Loucy (cell line): ENCODE measurements at regions not wholly inside any gene's neighbourhood (a gene's known extent, or its start where the extent isn't known, plus 50 kb on each side); places are given as distances from the start of the nearest gene placed in this dataset.

Experiments
- EZH2phosphoT487 ChIP-seq: fragments of 200-600 bp; IDR thresholded peaks from 2 replicates; pipeline ENCODE4 v1.6.1; 2018; ENCODE audit warnings: antibody characterized with exemption, mild to moderate bottlenecking, moderate library complexity, borderline replicate concordance
- TF ChIP-seq, protein P1 (sequence below): fragments of 200-600 bp; sonication (generic); conservative IDR thresholded peaks from 2 replicates; pipeline ENCODE4 v1.5.1; 2014; ENCODE audit warnings: mild to moderate bottlenecking, antibody characterized with exemption, low read length

DNA sequence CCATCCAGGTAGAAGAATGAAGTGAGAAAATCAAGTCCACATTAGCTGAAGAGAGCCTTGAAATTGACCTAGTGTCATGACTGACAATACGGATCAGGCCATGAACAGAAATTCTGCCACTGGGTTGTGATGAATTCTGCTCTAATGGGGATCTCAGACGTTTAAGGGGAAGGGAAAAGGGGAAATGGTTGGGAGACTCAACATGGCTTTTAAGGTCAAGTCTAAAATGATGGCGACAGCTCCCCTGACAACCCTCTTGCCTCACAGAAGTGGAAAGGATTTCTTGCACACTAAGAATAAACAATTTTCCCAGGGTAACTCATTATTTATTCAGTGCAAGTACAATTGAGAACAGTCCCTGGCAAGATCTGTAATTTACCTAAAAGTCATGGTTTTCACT lies 302.5 kb upstream of the ACVR2A start:
- TF ChIP-seq, protein P1, sequence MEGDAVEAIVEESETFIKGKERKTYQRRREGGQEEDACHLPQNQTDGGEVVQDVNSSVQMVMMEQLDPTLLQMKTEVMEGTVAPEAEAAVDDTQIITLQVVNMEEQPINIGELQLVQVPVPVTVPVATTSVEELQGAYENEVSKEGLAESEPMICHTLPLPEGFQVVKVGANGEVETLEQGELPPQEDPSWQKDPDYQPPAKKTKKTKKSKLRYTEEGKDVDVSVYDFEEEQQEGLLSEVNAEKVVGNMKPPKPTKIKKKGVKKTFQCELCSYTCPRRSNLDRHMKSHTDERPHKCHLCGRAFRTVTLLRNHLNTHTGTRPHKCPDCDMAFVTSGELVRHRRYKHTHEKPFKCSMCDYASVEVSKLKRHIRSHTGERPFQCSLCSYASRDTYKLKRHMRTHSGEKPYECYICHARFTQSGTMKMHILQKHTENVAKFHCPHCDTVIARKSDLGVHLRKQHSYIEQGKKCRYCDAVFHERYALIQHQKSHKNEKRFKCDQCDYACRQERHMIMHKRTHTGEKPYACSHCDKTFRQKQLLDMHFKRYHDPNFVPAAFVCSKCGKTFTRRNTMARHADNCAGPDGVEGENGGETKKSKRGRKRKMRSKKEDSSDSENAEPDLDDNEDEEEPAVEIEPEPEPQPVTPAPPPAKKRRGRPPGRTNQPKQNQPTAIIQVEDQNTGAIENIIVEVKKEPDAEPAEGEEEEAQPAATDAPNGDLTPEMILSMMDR: no peak
- no peak for TF ChIP-seq EZH2phosphoT487
